Activated CD8-positive, alpha-beta T cell treated with anti-CD3 and anti-CD28 coated beads for 36 hours (primary cell): ENCODE measurements at regions not wholly inside any gene's neighbourhood (a gene's known extent, or its start where the extent isn't known, plus 50 kb on each side); places are given as distances from the start of the nearest gene placed in this dataset.

ENCODE experiments used
- ATAC-seq: fragments of 200-7000 bp; cut with Tn5 transposase; one replicate; pipeline ENCODE4 v1.10.0; 2021; ENCODE audit warnings: mild to moderate bottlenecking, moderate library complexity
- CTCF ChIA-PET: fragments of 350-600 bp; sonication (Branson Sonifier 250); formaldehyde crosslinking; loops from one replicate; lab custom pipeline; 2021; ENCODE audit warnings: antibody characterized with exemption; lab: Charles Lee
- POLR2A ChIA-PET: fragments of 350-600 bp; sonication (Branson Sonifier 250); formaldehyde crosslinking; loops from one replicate; lab custom pipeline; 2021; ENCODE audit warnings: antibody characterized with exemption; lab: Charles Lee
- DNase-seq: peaks from one replicate; pipeline ENCODE4 v3.0.0-alpha.2; 2020
- H3K27ac Mint-ChIP-seq: one replicate; pipeline ENCODE4 v1.8.0; 2021; ENCODE audit warnings: mild to moderate bottlenecking, mixed read lengths
- H3K27me3 Mint-ChIP-seq: one replicate; pipeline ENCODE4 v1.8.0; 2021; ENCODE audit warnings: mixed read lengths
- H3K36me3 Mint-ChIP-seq: one replicate; pipeline ENCODE4 v1.8.0; 2021; ENCODE audit warnings: low read depth, mixed read lengths
- H3K4me1 Mint-ChIP-seq: one replicate; pipeline ENCODE4 v1.8.0; 2021; ENCODE audit warnings: low read depth, mixed read lengths
- H3K4me3 Mint-ChIP-seq: one replicate; pipeline ENCODE4 v1.8.0; 2021; ENCODE audit warnings: mild to moderate bottlenecking, moderate library complexity, mixed read lengths
- H3K9me3 Mint-ChIP-seq: one replicate; pipeline ENCODE4 v1.8.0; 2021; ENCODE audit warnings: mixed read lengths
- intact Hi-C: fragments of 100-400 bp; cut with micrococcal nuclease; formaldehyde crosslinking; loops from one replicate; pipeline ENCODE4 v1.10.0; 2022
- TF ChIP-seq, protein P1 (sequence below): fragments of 200-600 bp; IDR thresholded peaks from one replicate; pipeline ENCODE4 v1.8.0; 2022; ENCODE audit warnings: antibody characterized with exemption, mild to moderate bottlenecking

DNA sequence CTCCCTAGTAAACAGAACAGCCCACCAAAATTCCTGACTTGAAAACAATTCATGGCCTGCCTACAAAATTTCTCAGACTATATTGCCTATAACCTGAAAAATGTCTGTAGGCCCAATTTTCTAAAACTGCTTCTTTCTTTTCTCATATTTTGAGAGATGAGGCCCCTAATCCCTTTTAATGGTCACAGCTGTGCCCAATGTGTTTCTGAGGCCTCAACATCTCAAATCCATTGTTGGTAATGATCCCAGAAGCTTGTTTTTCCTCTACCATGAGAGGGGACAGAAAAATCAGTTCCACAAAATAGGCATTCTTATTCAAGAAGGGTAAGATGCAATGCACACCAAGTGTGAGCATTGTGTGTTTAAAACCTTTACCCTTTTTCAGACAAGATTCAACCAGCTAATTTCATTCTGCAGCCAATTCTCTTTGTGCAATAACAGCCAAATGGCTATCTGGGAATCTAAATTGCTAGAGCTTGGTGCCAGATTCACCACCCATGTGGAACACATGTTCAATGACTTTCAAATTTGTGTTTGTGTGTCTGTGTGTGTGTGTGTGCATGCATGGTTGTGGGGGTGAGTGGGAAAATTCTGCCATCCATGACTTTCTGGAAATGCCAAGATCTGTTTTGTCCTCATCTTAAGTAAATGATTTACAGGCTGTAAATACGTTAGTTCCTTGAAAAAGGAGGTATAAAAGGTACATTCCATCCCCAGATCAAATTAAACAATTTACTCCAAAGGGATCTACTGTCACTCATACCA is 319.5 kb downstream of the TNS1 start:
- H3K4me3 Mint-ChIP-seq: no peak overlapping the region
- ChIA-PET POLR2A (no interaction called here), CTCF (interaction anchor here (0.9 to 2.0 kb wide), 3 partner anchors 17 to 35 kb away, joined by 3 to 5 read pairs (median 3); no protein-coding TSS in a partner anchor)
- H3K9me3 Mint-ChIP-seq: peaks cover 4% of the 10 kb centered on the region
- TF ChIP-seq, protein P1, sequence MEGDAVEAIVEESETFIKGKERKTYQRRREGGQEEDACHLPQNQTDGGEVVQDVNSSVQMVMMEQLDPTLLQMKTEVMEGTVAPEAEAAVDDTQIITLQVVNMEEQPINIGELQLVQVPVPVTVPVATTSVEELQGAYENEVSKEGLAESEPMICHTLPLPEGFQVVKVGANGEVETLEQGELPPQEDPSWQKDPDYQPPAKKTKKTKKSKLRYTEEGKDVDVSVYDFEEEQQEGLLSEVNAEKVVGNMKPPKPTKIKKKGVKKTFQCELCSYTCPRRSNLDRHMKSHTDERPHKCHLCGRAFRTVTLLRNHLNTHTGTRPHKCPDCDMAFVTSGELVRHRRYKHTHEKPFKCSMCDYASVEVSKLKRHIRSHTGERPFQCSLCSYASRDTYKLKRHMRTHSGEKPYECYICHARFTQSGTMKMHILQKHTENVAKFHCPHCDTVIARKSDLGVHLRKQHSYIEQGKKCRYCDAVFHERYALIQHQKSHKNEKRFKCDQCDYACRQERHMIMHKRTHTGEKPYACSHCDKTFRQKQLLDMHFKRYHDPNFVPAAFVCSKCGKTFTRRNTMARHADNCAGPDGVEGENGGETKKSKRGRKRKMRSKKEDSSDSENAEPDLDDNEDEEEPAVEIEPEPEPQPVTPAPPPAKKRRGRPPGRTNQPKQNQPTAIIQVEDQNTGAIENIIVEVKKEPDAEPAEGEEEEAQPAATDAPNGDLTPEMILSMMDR: no peak
- H3K27ac Mint-ChIP-seq: no peak overlapping the region
- H3K4me1 Mint-ChIP-seq: no peaks in the 10 kb centered on the region
- intact Hi-C loops: no loop called here
- H3K36me3 Mint-ChIP-seq: peaks cover 6% of the 10 kb centered on the region
- ATAC-seq (no peak), DNase-seq (no peak)
- peaks cover 2% of the 10 kb centered on the region for H3K27me3 Mint-ChIP-seq

DNA sequence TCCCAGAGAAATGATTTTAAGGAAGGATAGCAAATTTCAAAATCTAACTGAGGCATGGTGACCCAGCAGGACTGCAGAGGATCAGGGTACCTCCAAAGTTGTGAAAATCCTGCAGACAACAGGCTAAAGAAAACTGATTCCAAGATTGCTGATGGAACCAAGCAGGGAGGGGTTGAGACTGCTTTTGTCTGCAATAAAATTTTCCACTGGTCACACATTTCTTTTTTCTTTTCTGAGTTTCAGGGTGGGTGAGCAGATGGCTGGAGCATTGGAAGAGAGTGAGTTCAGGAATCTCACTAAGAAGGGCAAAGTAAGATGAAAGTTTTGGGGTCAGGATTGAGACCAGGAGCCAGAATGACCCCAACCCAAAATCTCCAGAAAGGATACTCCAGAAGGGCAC is 321.0 kb downstream of the TNS1 start:
- Mint-ChIP-seq H3K27me3 (peaks cover 2% of the 10 kb centered on the region), H3K27ac (no peak overlapping the region), H3K9me3 (peaks cover 4% of the 10 kb centered on the region), H3K4me3 (no peak overlapping the region), H3K4me1 (no peaks in the 10 kb centered on the region), H3K36me3 (peaks cover 6% of the 10 kb centered on the region)
- TF ChIP-seq, protein P1: no peak
- ATAC-seq (no peak), DNase-seq (no peak)
- intact Hi-C loops: no loop called here
- ChIA-PET CTCF (no interaction called here), POLR2A (no interaction called here)

DNA sequence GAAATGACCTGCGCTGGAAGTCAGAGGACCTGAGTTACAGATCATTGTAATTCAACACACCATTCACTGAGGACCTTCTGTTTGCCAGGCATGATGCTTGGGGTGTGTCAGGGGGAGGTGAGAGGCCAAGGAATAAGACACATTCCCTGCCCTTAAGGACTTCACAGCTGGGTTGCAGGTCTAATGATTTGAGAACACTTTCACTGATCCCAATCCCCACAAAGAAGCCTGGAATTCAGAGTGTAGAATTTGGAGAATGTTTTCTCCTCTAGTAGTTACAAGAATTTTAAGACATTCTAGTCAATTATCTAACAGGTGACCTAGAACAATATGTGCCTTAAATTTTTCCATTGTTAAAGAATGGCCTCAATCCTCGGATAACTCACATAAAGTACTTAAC is 322.4 kb downstream of the TNS1 start:
- Mint-ChIP-seq H3K4me1 (no peaks in the 10 kb centered on the region), H3K9me3 (peaks cover 4% of the 10 kb centered on the region), H3K27me3 (peaks cover 2% of the 10 kb centered on the region), H3K27ac (no peak overlapping the region), H3K36me3 (peaks cover 6% of the 10 kb centered on the region), H3K4me3 (no peak overlapping the region)
- intact Hi-C loops: no loop called here
- ChIA-PET POLR2A (no interaction called here), CTCF (no interaction called here)
- TF ChIP-seq, protein P1: no peak
- ATAC-seq (no peak), DNase-seq (no peak)

- H3K36me3 Mint-ChIP-seq: no peaks in the 10 kb centered on the region
- H3K9me3 Mint-ChIP-seq: peaks cover 2% of the 10 kb centered on the region
- H3K27ac Mint-ChIP-seq: no peak overlapping the region
- no peak overlapping the region for H3K4me3 Mint-ChIP-seq
- intact Hi-C loops: no loop called here
- TF ChIP-seq, protein P1: no peak
- no peak for ATAC-seq
- CTCF ChIA-PET: interaction anchor here (0.8 to 1.4 kb wide), 3 partner anchors 23 to 116 kb away, joined by 3 read pairs; no protein-coding TSS in a partner anchor
- DNase-seq: no peak
- H3K4me1 Mint-ChIP-seq: no peaks in the 10 kb centered on the region
- no peaks in the 10 kb centered on the region for H3K27me3 Mint-ChIP-seq
- POLR2A ChIA-PET: no interaction called here
These were observed 329.2 kb downstream of the TNS1 start for GRCh38 chr2:217673627-217674026.

DNA sequence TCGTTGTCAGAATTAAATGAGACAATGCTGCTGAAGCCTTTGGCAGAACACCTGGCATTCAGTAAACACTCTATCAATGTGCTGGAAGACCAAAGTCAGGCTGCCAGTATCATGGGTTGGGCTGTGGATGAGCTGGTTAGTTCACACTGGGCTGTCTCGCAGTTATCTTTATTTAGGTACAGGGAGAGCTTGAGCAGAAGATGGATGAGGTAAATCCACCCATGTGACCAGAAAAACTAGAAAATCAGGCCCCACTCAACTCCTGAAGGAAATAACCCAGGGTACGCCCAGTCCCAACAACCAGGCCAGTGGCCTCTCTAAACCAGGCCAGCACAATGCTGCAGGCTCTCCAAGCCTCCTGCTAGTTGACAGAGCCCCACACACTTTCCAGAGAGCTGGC is 330.3 kb downstream of the TNS1 start:
- no peaks in the 10 kb centered on the region for H3K36me3 Mint-ChIP-seq

More for the DNA sequence above, 330.3 kb downstream of the TNS1 start:
- TF ChIP-seq, protein P1: no peak
- intact Hi-C loops: no loop called here
- CTCF ChIA-PET: interaction anchor here (0.9 to 1.5 kb wide), 2 partner anchors 21 to 41 kb away, joined by 3 to 4 read pairs; no protein-coding TSS in a partner anchor
- no peaks in the 10 kb centered on the region for H3K4me1 Mint-ChIP-seq
- DNase-seq (no peak), ATAC-seq (no peak)
- H3K4me3 Mint-ChIP-seq: no peak overlapping the region
- H3K9me3 Mint-ChIP-seq: peaks cover 1% of the 10 kb centered on the region
- no peaks in the 10 kb centered on the region for H3K27me3 Mint-ChIP-seq
- H3K27ac Mint-ChIP-seq: no peak overlapping the region
- POLR2A ChIA-PET: no interaction called here
